Pancreas (tissue), 10 donors: ENCODE measurements at regions not wholly inside any gene's neighbourhood (a gene's known extent, or its start where the extent isn't known, plus 50 kb on each side); places are given as distances from the start of the nearest gene placed in this dataset.

Experiments used
- ATAC-seq, 4 donors: fragments of 200-7000 bp; cut with Tn5 transposase; one replicate each; pipeline versions ENCODE4 v1.8.0 to v1.9.1; 2020; ENCODE audit warnings: mild to moderate bottlenecking in 4 of 4, moderate library complexity in 4 of 4
- DNase-seq, 6 donors: peaks; one replicate each; pipeline ENCODE4 v3.0.0-alpha.2; 2020
- FAIRE-seq: peaks from 2 replicates; lab custom pipeline; 2012; peaks lifted over from hg19 to GRCh38; lab: Jason Lieb, UNC
- H3K27ac ChIP-seq, 4 donors: fragments of 200-600 bp; sonication (generic); 1 replicate in 3 of 4; 2 replicates in 1 of 4; pipeline versions ENCODE4 v1.5.0 to v1.8.0; 2020
- H3K27me3 ChIP-seq, 4 donors: fragments of 200-600 bp; one replicate each; pipeline ENCODE4 v1.8.0; 2021
- H3K36me3 ChIP-seq, 3 donors: fragments of 200-600 bp; sonication (generic) in 1 of 3; one replicate each; pipeline versions ENCODE4 v1.5.0 to v1.8.0; 2020 to 2021
- H3K4me1 ChIP-seq, 3 donors: fragments of 200-600 bp; one replicate each; pipeline ENCODE4 v1.8.0; 2021
- H3K4me3 ChIP-seq, 4 donors: fragments of 200-600 bp; sonication (generic) in 2 of 4; one replicate each; pipeline versions ENCODE4 v1.5.0 to v1.8.0; 2020 to 2021
- H3K9me3 ChIP-seq, 4 donors: fragments of 200-600 bp; one replicate each; pipeline ENCODE4 v1.8.0; 2021
- CTCF ChIP-seq, 4 donors: fragments of 200-600 bp; sonication (generic) in 3 of 4; IDR thresholded peaks; one replicate each; pipeline versions ENCODE4 v1.5.0 to v1.8.0; 2021; ENCODE audit warnings: antibody characterized with exemption in 4 of 4
- WGBS, 2 donors: extraction: QIAGEN DNeasy Blood & Tissue Kit; methylation state at CpG; one replicate each; pipeline ENCODE4 v1.1.7; 2013; 5-methylcytosine and 5-hydroxymethylcytosine counted together
- intact Hi-C, 3 donors: fragments of 100-400 bp; cut with DNase I; formaldehyde crosslinking; loops; one replicate each; pipeline versions ENCODE4 v1.11.1 to v1.14.2; 2022
- donor health status: healthy with polysubstance abuse.
- donor health status: DM: no; HTN: no; CAD: no; lungs with moderate emphysema.
- donor health status: DM: no; HTN: no; CAD: no.
- donor health status: control.
- donor health status: control.
- donor health status: Bipolar disorder and iron deficiency.
- donor health status: DM: yes; HTN: yes; CAD: no.
- donor health status: DM: no; HTN: no; CAD: no.
- donor health status: DM: no; HTN: no; CAD: no.
- donor health status: DM: yes; HTN: yes; CAD: no.

GRCh38 chr12:18939051-18939450 lies 190.5 kb upstream of the PLEKHA5 start:
- no peak overlapping the region for H3K27ac ChIP-seq
- DNase-seq (no peak), FAIRE-seq (no peak), ATAC-seq (no peak)
- no peaks in the 10 kb centered on the region for H3K27me3 ChIP-seq
- TF ChIP-seq CTCF (IDR thresholded peaks at IDR 0.05): no peak
- 87 to 97% methylated on average over 1 of the region's 1 CpG for WGBS, 2 donors
- no peaks in the 10 kb centered on the region for H3K4me1 ChIP-seq
- intact Hi-C loops: no loop called here
- H3K36me3 ChIP-seq: no peaks in the 10 kb centered on the region
- no peak overlapping the region for H3K4me3 ChIP-seq
- H3K9me3 ChIP-seq: no peaks in the 10 kb centered on the region

GRCh38 chr12:18942669-18943068 lies 186.9 kb upstream of the PLEKHA5 start:
- TF ChIP-seq CTCF (IDR thresholded peaks at IDR 0.05): no peak
- DNase-seq: no peak
- no peak for ATAC-seq
- Histone ChIP-seq H3K4me1 (no peaks in the 10 kb centered on the region), H3K36me3 (no peaks in the 10 kb centered on the region), H3K27me3 (no peaks in the 10 kb centered on the region), H3K4me3 (no peak overlapping the region), H3K27ac (no peak overlapping the region), H3K9me3 (no peaks in the 10 kb centered on the region)
- intact Hi-C loops: no loop called here
- 66 to 77% methylated on average over 2 of the region's 2 CpGs for WGBS, 2 donors
- FAIRE-seq: no peak

- no peak for TF ChIP-seq CTCF (IDR thresholded peaks at IDR 0.05)
- ATAC-seq (no peak), FAIRE-seq (no peak), DNase-seq (no peak)
- Histone ChIP-seq H3K27ac (no peak overlapping the region), H3K4me1 (no peaks in the 10 kb centered on the region), H3K4me3 (no peak overlapping the region), H3K27me3 (no peaks in the 10 kb centered on the region), H3K9me3 (no peaks in the 10 kb centered on the region), H3K36me3 (no peaks in the 10 kb centered on the region)
- WGBS, 2 donors: 29 to 31% methylated on average over 5 of the region's 5 CpGs
- intact Hi-C loops: no loop called here
Observed at GRCh38 chr12:18943200-18943599, 186.3 kb upstream of the PLEKHA5 start.

DNA sequence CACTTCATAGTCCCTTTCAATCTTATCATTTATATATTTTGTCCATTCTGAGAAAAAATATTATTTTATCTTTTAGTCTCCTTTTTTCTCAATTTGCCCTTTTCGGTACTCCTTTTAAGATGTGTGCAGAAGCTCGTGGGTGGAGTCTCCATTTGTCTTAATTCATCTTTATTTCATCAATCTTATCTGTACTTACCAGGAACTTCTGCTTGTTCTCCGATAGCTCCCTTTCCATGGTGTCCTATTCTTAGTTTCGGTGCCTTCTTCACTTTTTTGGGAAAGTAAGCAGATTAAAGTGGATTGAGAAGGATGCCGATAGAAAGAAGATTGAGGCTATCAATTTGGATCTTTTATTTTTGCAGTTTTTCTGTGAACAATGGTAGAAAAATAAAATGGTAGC lies 183.4 kb upstream of the PLEKHA5 start:
- H3K4me3 ChIP-seq: no peak overlapping the region
- 78 to 84% methylated on average over 5 of the region's 5 CpGs for WGBS, 2 donors
- TF ChIP-seq CTCF (IDR thresholded peaks at IDR 0.05): no peak
- intact Hi-C loops: no loop called here
- no peaks in the 10 kb centered on the region for H3K36me3 ChIP-seq
- H3K9me3 ChIP-seq: no peaks in the 10 kb centered on the region
- ATAC-seq (no peak), FAIRE-seq (no peak), DNase-seq (no peak)
- no peaks in the 10 kb centered on the region for H3K4me1 ChIP-seq
- H3K27me3 ChIP-seq: no peaks in the 10 kb centered on the region
- no peak overlapping the region for H3K27ac ChIP-seq

GRCh38 chr12:18951218-18951617 lies 178.3 kb upstream of the PLEKHA5 start:
- H3K4me1 ChIP-seq: no peaks in the 10 kb centered on the region
- H3K36me3 ChIP-seq: no peaks in the 10 kb centered on the region
- TF ChIP-seq CTCF (IDR thresholded peaks at IDR 0.05): no peak
- 59 to 69% methylated on average over 6 of the region's 6 CpGs for WGBS, 2 donors
- no peak for FAIRE-seq
- intact Hi-C loops: no loop called here
- no peak overlapping the region for H3K4me3 ChIP-seq
- H3K9me3 ChIP-seq: no peaks in the 10 kb centered on the region
- no peaks in the 10 kb centered on the region for H3K27me3 ChIP-seq
- DNase-seq: no peak
- H3K27ac ChIP-seq: no peak overlapping the region
- ATAC-seq: no peak
